Fibroblast of skin of right quadriceps (primary cell): ENCODE measurements at regions not wholly inside any gene's neighbourhood (a gene's known extent, or its start where the extent isn't known, plus 50 kb on each side); places are given as distances from the start of the nearest gene placed in this dataset.

Experiments
- DNase-seq: peaks from one replicate; pipeline ENCODE4 v3.0.0-alpha.2; 2013

GRCh38 chr1:42096554-42096953 lies 56.7 kb upstream of the GUCA2B start:
- no peak for DNase-seq

GRCh38 chr1:42089246-42089645 lies 64.0 kb upstream of the GUCA2B start:
- no peak for DNase-seq

GRCh38 chr1:42086146-42086545 lies 67.1 kb upstream of the GUCA2B start:
- no peak for DNase-seq

- no peak for DNase-seq
Measured at GRCh38 chr1:42085596-42085995, 67.6 kb upstream of the GUCA2B start.

GRCh38 chr1:42081475-42081874 lies 71.7 kb upstream of the GUCA2B start:
- no peak for DNase-seq

- DNase-seq, result no peak
Measured at GRCh38 chr1:42075179-42075578, 78.0 kb upstream of the GUCA2B start.

- DNase-seq, result no peak
Measured at GRCh38 chr1:42070996-42071395, 82.2 kb upstream of the GUCA2B start.

- DNase-seq, result no peak
Measured at GRCh38 chr1:42057800-42058199, 95.4 kb upstream of the GUCA2B start.

- no peak for DNase-seq
Measured at GRCh38 chr1:42056460-42056859, 96.8 kb upstream of the GUCA2B start.

- DNase-seq, result no peak
Measured at GRCh38 chr1:42055061-42055460, 98.1 kb upstream of the GUCA2B start.

- no peak for DNase-seq
Measured at GRCh38 chr1:42052072-42052699, 101.0 kb upstream of the GUCA2B start.

GRCh38 chr1:42047508-42047880 lies 105.7 kb upstream of the GUCA2B start:
- DNase-seq, result no peak

GRCh38 chr1:42046761-42047507 lies 106.3 kb upstream of the GUCA2B start:
- no peak for DNase-seq

GRCh38 chr1:42044346-42044745 lies 108.9 kb upstream of the GUCA2B start:
- DNase-seq, result no peak

GRCh38 chr1:42043811-42044210 lies 109.4 kb upstream of the GUCA2B start:
- no peak for DNase-seq

- DNase-seq, result no peak
Measured at GRCh38 chr1:42043182-42043581, 110.0 kb upstream of the GUCA2B start.

GRCh38 chr1:42041031-42041430 lies 112.2 kb upstream of the GUCA2B start:
- no peak for DNase-seq

GRCh38 chr1:42040159-42040558 lies 113.1 kb upstream of the GUCA2B start:
- no peak for DNase-seq

- no peak for DNase-seq
Measured at GRCh38 chr1:42038261-42038660, 114.9 kb upstream of the GUCA2B start.

- no peak for DNase-seq
Measured at GRCh38 chr1:42037586-42037985, 115.6 kb upstream of the GUCA2B start.

GRCh38 chr1:42037161-42037560 lies 116.0 kb upstream of the GUCA2B start:
- DNase-seq, result peak; percentile 47

- DNase-seq, result peak; percentile 92
Measured at GRCh38 chr1:42035830-42036604, 117.2 kb upstream of the GUCA2B start.

- peak; percentile 20 for DNase-seq
Measured at GRCh38 chr1:42035205-42035829, 116.6 kb upstream of the HIVEP3 start.

GRCh38 chr1:42034426-42034825 lies 115.7 kb upstream of the HIVEP3 start:
- no peak for DNase-seq
